PC-3 (cell line): ENCODE measurements at regions not wholly inside any gene's neighbourhood (a gene's known extent, or its start where the extent isn't known, plus 50 kb on each side); places are given as distances from the start of the nearest gene placed in this dataset.

Experiments used
- EZH2 ChIP-seq: fragments of 300-600 bp; sonication (generic); IDR thresholded peaks from one replicate; pipeline ENCODE4 v1.6.1; 2017; ENCODE audit warnings: antibody characterized with exemption, mild to moderate bottlenecking, low read length; ENCODE audit not compliant: unreplicated experiment
- EZH2phosphoT487 ChIP-seq: fragments of 300-600 bp; sonication (generic); IDR thresholded peaks from 2 replicates; pipeline ENCODE4 v1.6.1; 2018; ENCODE audit warnings: mild to moderate bottlenecking, antibody characterized with exemption, low read length, borderline replicate concordance
- TF ChIP-seq, protein P1 (sequence below): fragments of 300-600 bp; sonication (generic); conservative IDR thresholded peaks from 2 replicates; pipeline ENCODE4 v1.5.1; 2017; ENCODE audit warnings: antibody characterized with exemption, low read depth, mild to moderate bottlenecking, low read length

DNA sequence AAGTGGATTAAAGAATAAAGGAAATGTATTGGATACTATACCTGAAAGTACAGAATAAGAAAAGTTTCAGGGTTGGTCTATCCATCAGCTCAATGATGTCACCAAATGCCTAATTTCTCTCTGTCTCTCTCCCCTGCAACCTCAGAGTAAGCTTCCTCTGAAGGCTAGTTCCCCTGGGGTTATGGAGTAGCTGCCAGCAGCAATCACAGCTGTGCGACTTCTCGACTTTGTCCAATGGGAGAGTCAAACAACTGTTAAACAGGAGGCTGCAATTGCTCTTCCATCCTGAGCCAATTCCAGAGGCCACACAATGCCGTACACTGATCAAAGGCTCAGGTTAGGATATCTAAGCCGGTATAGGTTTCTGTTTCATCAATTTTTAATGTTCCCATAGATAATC is 95.3 kb upstream of the FANCL start:
- TF ChIP-seq, protein P1, sequence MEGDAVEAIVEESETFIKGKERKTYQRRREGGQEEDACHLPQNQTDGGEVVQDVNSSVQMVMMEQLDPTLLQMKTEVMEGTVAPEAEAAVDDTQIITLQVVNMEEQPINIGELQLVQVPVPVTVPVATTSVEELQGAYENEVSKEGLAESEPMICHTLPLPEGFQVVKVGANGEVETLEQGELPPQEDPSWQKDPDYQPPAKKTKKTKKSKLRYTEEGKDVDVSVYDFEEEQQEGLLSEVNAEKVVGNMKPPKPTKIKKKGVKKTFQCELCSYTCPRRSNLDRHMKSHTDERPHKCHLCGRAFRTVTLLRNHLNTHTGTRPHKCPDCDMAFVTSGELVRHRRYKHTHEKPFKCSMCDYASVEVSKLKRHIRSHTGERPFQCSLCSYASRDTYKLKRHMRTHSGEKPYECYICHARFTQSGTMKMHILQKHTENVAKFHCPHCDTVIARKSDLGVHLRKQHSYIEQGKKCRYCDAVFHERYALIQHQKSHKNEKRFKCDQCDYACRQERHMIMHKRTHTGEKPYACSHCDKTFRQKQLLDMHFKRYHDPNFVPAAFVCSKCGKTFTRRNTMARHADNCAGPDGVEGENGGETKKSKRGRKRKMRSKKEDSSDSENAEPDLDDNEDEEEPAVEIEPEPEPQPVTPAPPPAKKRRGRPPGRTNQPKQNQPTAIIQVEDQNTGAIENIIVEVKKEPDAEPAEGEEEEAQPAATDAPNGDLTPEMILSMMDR, result no peak
- no peak for TF ChIP-seq EZH2
- TF ChIP-seq EZH2phosphoT487, result no peak
